Ammon's horn (tissue), 1 donor: ENCODE measurements at regions not wholly inside any gene's neighbourhood (a gene's known extent, or its start where the extent isn't known, plus 50 kb on each side); places are given as distances from the start of the nearest gene placed in this dataset.

ENCODE experiments used
- DNase-seq: peaks from one replicate; pipeline ENCODE4 v3.0.0-alpha.2; 2016; ENCODE audit warnings: low spot score

- DNase-seq, result no peak
Observed at GRCh38 chr6:153625089-153625488, 414.0 kb upstream of the OPRM1 start.

GRCh38 chr6:153624528-153624927 lies 414.5 kb upstream of the OPRM1 start:
- no peak for DNase-seq

- no peak for DNase-seq
Observed at GRCh38 chr6:153623496-153623895, 415.5 kb upstream of the OPRM1 start.

GRCh38 chr6:153621491-153621890 lies 417.5 kb upstream of the OPRM1 start:
- no peak for DNase-seq

- no peak for DNase-seq
Observed at GRCh38 chr6:153621070-153621469, 418.0 kb upstream of the OPRM1 start.

- no peak for DNase-seq
Observed at GRCh38 chr6:153618371-153619322, 420.4 kb upstream of the OPRM1 start.

- DNase-seq, result no peak
Observed at GRCh38 chr6:153616506-153616905, 422.5 kb upstream of the OPRM1 start.

GRCh38 chr6:153613719-153614455 lies 425.2 kb upstream of the OPRM1 start:
- DNase-seq, result no peak

- no peak for DNase-seq
Observed at GRCh38 chr6:153602401-153602800, 436.6 kb upstream of the OPRM1 start.

GRCh38 chr6:153599901-153600300 lies 439.1 kb upstream of the OPRM1 start:
- no peak for DNase-seq

- DNase-seq, result no peak
Observed at GRCh38 chr6:153595903-153596302, 443.1 kb upstream of the OPRM1 start.

GRCh38 chr6:153594871-153595270 lies 444.2 kb upstream of the OPRM1 start:
- no peak for DNase-seq

GRCh38 chr6:153591159-153591558 lies 447.9 kb upstream of the OPRM1 start:
- DNase-seq, result no peak

GRCh38 chr6:153590411-153590810 lies 448.6 kb upstream of the OPRM1 start:
- DNase-seq, result no peak

GRCh38 chr6:153588330-153588729 lies 450.7 kb upstream of the OPRM1 start:
- DNase-seq, result no peak

GRCh38 chr6:153583685-153584084 lies 452.6 kb upstream of the RGS17 start:
- no peak for DNase-seq

GRCh38 chr6:153580776-153581175 lies 449.7 kb upstream of the RGS17 start:
- DNase-seq, result no peak

GRCh38 chr6:153575528-153575927 lies 444.4 kb upstream of the RGS17 start:
- no peak for DNase-seq

GRCh38 chr6:153574231-153574630 lies 443.1 kb upstream of the RGS17 start:
- no peak for DNase-seq

GRCh38 chr6:153572371-153572770 lies 441.3 kb upstream of the RGS17 start:
- DNase-seq, result no peak

GRCh38 chr6:153568628-153569027 lies 437.5 kb upstream of the RGS17 start:
- DNase-seq, result no peak

GRCh38 chr6:153564803-153565202 lies 433.7 kb upstream of the RGS17 start:
- DNase-seq, result no peak

GRCh38 chr6:153563001-153563400 lies 431.9 kb upstream of the RGS17 start:
- DNase-seq, result no peak
